ENCODE measurements at regions not wholly inside any gene's neighbourhood (a gene's known extent, or its start where the extent isn't known, plus 50 kb on each side); places are given as distances from the start of the nearest gene placed in this dataset.
A peak's percentile ranks its signal among the peaks of the same experiment; 100 is the strongest.

GRCh38 chr10:42942279-42942950 lies 134.5 kb upstream of the RET start:
- no peaks in the 10 kb centered on the region for H3K4me1 ChIP-seq
- no peak overlapping the region for H3K27ac ChIP-seq
- H3K9me3 ChIP-seq: no peaks in the 10 kb centered on the region
- H3K27me3 ChIP-seq: no peaks in the 10 kb centered on the region
- no peaks in the 10 kb centered on the region for H3K36me3 ChIP-seq
- peak; percentile 47 to 74 for DNase-seq (ENCODE audit: low spot score in 2 of 2)
- H3K4me3 ChIP-seq: no peak overlapping the region
- TF ChIP-seq CTCF (IDR thresholded peaks at IDR 0.05) (no peak), POLR2A (IDR thresholded peaks at IDR 0.05) (no peak), EP300 (IDR thresholded peaks at IDR 0.05) (no peak), POLR2AphosphoS5 (IDR thresholded peaks at IDR 0.05) (no peak)
- WGBS: 85% methylated on average over 4 of the region's 7 CpGs

GRCh38 chr10:42943025-42943818 lies 133.6 kb upstream of the RET start:
- no peaks in the 10 kb centered on the region for H3K4me1 ChIP-seq
- H3K9me3 ChIP-seq: no peaks in the 10 kb centered on the region
- no peak for TF ChIP-seq POLR2A (IDR thresholded peaks at IDR 0.05)
- no peak for TF ChIP-seq EP300 (IDR thresholded peaks at IDR 0.05)
- no peak for TF ChIP-seq POLR2AphosphoS5 (IDR thresholded peaks at IDR 0.05)
- no peak for TF ChIP-seq CTCF (IDR thresholded peaks at IDR 0.05)
- no peak overlapping the region for H3K4me3 ChIP-seq
- WGBS: 82% methylated on average over 6 of the region's 9 CpGs
- no peak overlapping the region for H3K27ac ChIP-seq
- H3K27me3 ChIP-seq: no peaks in the 10 kb centered on the region
- peak in 1 of 2 donors; percentile 44 for DNase-seq (ENCODE audit: low spot score in 2 of 2)
- H3K36me3 ChIP-seq: no peaks in the 10 kb centered on the region

GRCh38 chr10:42948040-42948439 lies 128.8 kb upstream of the RET start:
- Histone ChIP-seq H3K4me3 (no peak overlapping the region), H3K27me3 (peaks cover 12% of the 10 kb centered on the region), H3K36me3 (no peaks in the 10 kb centered on the region), H3K27ac (no peak overlapping the region), H3K9me3 (no peaks in the 10 kb centered on the region), H3K4me1 (peaks cover 21% of the 10 kb centered on the region)
- DNase-seq (ENCODE audit: low spot score in 2 of 2): no peak
- 95% methylated on average over 2 of the region's 2 CpGs for WGBS
- no peak for TF ChIP-seq POLR2AphosphoS5 (IDR thresholded peaks at IDR 0.05)
- no peak for TF ChIP-seq CTCF (IDR thresholded peaks at IDR 0.05)
- no peak for TF ChIP-seq EP300 (IDR thresholded peaks at IDR 0.05)
- TF ChIP-seq POLR2A (IDR thresholded peaks at IDR 0.05): no peak

GRCh38 chr10:42949287-42949686 lies 127.6 kb upstream of the RET start:
- Histone ChIP-seq H3K27me3 (peaks cover 12% of the 10 kb centered on the region), H3K27ac (no peak overlapping the region), H3K9me3 (no peaks in the 10 kb centered on the region), H3K36me3 (no peaks in the 10 kb centered on the region), H3K4me1 (peaks cover 21% of the 10 kb centered on the region), H3K4me3 (no peak overlapping the region)
- TF ChIP-seq POLR2A (IDR thresholded peaks at IDR 0.05) (no peak), CTCF (IDR thresholded peaks at IDR 0.05) (no peak), EP300 (IDR thresholded peaks at IDR 0.05) (no peak), POLR2AphosphoS5 (IDR thresholded peaks at IDR 0.05) (no peak)
- no peak for DNase-seq (ENCODE audit: low spot score in 2 of 2)
- 92% methylated on average over 2 of the region's 2 CpGs for WGBS

Measured in suprapubic skin (tissue), 4 donors.